A673 (cell line): ENCODE measurements at regions not wholly inside any gene's neighbourhood (a gene's known extent, or its start where the extent isn't known, plus 50 kb on each side); places are given as distances from the start of the nearest gene placed in this dataset.

Experiments used
- BruUV-seq: library from RNA; stranded (reverse); fragments of 400-500 nt; replicated peaks from 2 replicates; lab custom pipeline; 2021; lab: Mats Ljungman, UMichigan
- CTCF ChIA-PET: fragments of 300-600 bp; sonication (Branson Sonifier 250); formaldehyde crosslinking; loops from one replicate; lab custom pipeline; 2022; ENCODE audit warnings: antibody characterized with exemption; lab: Charles Lee
- POLR2A ChIA-PET: fragments of 300-600 bp; sonication (Branson Sonifier 250); formaldehyde crosslinking; loops from one replicate; lab custom pipeline; 2022; ENCODE audit warnings: antibody characterized with exemption; ENCODE audit not compliant: low non-redundant PET; lab: Charles Lee
- DNase-seq: peaks from one replicate; pipeline ENCODE4 v3.0.0-alpha.2; 2015; ENCODE audit warnings: low spot score
- H3K27ac ChIP-seq: fragments of 200-600 bp; sonication (generic); 2 replicates; pipeline ENCODE4 v1.5.1; 2016; ENCODE audit warnings: mixed run types, low read depth, mild to moderate bottlenecking, mixed read lengths, antibody characterized with exemption, low read length; ENCODE audit not compliant: poor library complexity, severe bottlenecking
- H3K27me3 ChIP-seq: fragments of 200-600 bp; sonication (generic); replicated peaks from 2 replicates; pipeline ENCODE4 v1.6.1; 2017; ENCODE audit warnings: mixed run types, low read depth, mild to moderate bottlenecking, mixed read lengths, antibody characterized with exemption, low read length; ENCODE audit not compliant: insufficient read depth, poor library complexity
- H3K36me3 ChIP-seq: fragments of 200-600 bp; sonication (generic); 2 replicates; pipeline ENCODE4 v1.6.1; 2016; ENCODE audit warnings: mixed run types, mild to moderate bottlenecking, mixed read lengths, antibody characterized with exemption, low read length; ENCODE audit not compliant: insufficient read depth, poor library complexity, severe bottlenecking
- H3K4me1 ChIP-seq: fragments of 200-600 bp; sonication (generic); 2 replicates; pipeline ENCODE4 v1.6.1; 2017; ENCODE audit warnings: mixed run types, mild to moderate bottlenecking, mixed read lengths, antibody characterized with exemption, low read length; ENCODE audit not compliant: insufficient read depth, poor library complexity, severe bottlenecking
- H3K4me3 ChIP-seq: fragments of 200-600 bp; sonication (generic); 2 replicates; pipeline ENCODE4 v1.5.1; 2016; ENCODE audit warnings: low read depth, mixed run types, mild to moderate bottlenecking, mixed read lengths, low read length; ENCODE audit not compliant: poor library complexity, severe bottlenecking
- H3K9me3 ChIP-seq: fragments of 200-600 bp; sonication (generic); 2 replicates; pipeline ENCODE4 v1.6.1; 2016; ENCODE audit warnings: mixed run types, low read depth, mild to moderate bottlenecking, mixed read lengths, antibody characterized with exemption, low read length; ENCODE audit not compliant: poor library complexity, severe bottlenecking
- EZH2 ChIP-seq: fragments of 200-600 bp; sonication (generic); IDR thresholded peaks from 2 replicates; pipeline ENCODE4 v1.6.1; 2017; ENCODE audit warnings: borderline replicate concordance, low read depth, mild to moderate bottlenecking, mixed read lengths, antibody characterized with exemption, low read length; ENCODE audit not compliant: poor library complexity, severe bottlenecking
- intact Hi-C: fragments of 100-400 bp; cut with micrococcal nuclease; formaldehyde crosslinking; loops from one replicate; pipeline ENCODE4 v1.10.0; 2022; ENCODE audit not compliant: unreplicated experiment
- TF ChIP-seq, protein P1 (sequence below): fragments of 300-800, 200-600 bp; sonication (generic); conservative IDR thresholded peaks from 2 replicates; pipeline ENCODE4 v1.5.1; 2017; ENCODE audit warnings: low read depth, mild to moderate bottlenecking, antibody characterized with exemption, low read length, moderate library complexity, mixed read lengths

DNA sequence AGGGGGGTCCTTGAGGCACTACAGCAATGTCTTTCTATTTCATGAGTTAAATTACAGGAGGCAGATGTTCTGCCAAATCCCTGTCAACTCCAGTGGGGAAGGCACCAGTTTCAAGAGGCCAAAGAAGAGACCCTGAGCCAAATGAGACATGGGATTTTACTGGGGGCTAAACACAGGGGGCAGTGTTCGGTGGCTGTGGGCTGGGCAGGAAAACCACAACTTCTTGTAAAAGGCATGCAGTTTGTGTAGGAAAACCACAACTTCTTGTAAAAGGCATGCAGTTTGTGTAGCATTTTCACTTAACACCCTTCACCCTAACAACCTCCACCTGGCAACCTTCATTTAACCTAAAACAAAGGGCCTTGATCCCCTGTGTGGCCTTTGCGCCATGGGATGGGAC lies 61.0 kb downstream of the POLR2M start:
- H3K9me3 ChIP-seq = no peaks in the 10 kb centered on the region
- no peak overlapping the region for H3K4me3 ChIP-seq
- intact Hi-C loops = no loop called here
- CTCF ChIA-PET = no interaction called here
- DNase-seq = no peak
- TF ChIP-seq, protein P1, sequence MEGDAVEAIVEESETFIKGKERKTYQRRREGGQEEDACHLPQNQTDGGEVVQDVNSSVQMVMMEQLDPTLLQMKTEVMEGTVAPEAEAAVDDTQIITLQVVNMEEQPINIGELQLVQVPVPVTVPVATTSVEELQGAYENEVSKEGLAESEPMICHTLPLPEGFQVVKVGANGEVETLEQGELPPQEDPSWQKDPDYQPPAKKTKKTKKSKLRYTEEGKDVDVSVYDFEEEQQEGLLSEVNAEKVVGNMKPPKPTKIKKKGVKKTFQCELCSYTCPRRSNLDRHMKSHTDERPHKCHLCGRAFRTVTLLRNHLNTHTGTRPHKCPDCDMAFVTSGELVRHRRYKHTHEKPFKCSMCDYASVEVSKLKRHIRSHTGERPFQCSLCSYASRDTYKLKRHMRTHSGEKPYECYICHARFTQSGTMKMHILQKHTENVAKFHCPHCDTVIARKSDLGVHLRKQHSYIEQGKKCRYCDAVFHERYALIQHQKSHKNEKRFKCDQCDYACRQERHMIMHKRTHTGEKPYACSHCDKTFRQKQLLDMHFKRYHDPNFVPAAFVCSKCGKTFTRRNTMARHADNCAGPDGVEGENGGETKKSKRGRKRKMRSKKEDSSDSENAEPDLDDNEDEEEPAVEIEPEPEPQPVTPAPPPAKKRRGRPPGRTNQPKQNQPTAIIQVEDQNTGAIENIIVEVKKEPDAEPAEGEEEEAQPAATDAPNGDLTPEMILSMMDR = no peak
- TF ChIP-seq EZH2 = no peak
- H3K36me3 ChIP-seq = no peaks in the 10 kb centered on the region
- no peaks in the 10 kb centered on the region for H3K27me3 ChIP-seq
- no peak overlapping the region for H3K27ac ChIP-seq
- BruUV-seq = no TSS peak
- POLR2A ChIA-PET = no interaction called here
- H3K4me1 ChIP-seq = no peaks in the 10 kb centered on the region

GRCh38 chr15:57769266-57769665 lies 62.8 kb downstream of the POLR2M start:
- no peak for TF ChIP-seq EZH2
- TF ChIP-seq, protein P1 = no peak
- Histone ChIP-seq H3K4me1 (peaks cover 5% of the 10 kb centered on the region), H3K4me3 (no peak overlapping the region), H3K36me3 (no peaks in the 10 kb centered on the region), H3K27me3 (no peaks in the 10 kb centered on the region), H3K9me3 (no peaks in the 10 kb centered on the region), H3K27ac (no peak overlapping the region)
- no peak for DNase-seq
- ChIA-PET POLR2A (no interaction called here), CTCF (no interaction called here)
- intact Hi-C loops = no loop called here
- BruUV-seq = no TSS peak

- TF ChIP-seq EZH2 = no peak
- TF ChIP-seq, protein P1 = no peak
- no peaks in the 10 kb centered on the region for H3K36me3 ChIP-seq
- ChIA-PET POLR2A (no interaction called here), CTCF (no interaction called here)
- H3K4me1 ChIP-seq = peaks cover 5% of the 10 kb centered on the region
- no peaks in the 10 kb centered on the region for H3K9me3 ChIP-seq
- H3K27me3 ChIP-seq = no peaks in the 10 kb centered on the region
- intact Hi-C loops = no loop called here
- H3K27ac ChIP-seq = no peak overlapping the region
- no peak for DNase-seq
- no peak overlapping the region for H3K4me3 ChIP-seq
- no TSS peak for BruUV-seq
Measured at GRCh38 chr15:57770495-57770894, 64.0 kb downstream of the POLR2M start.
